Lower leg skin (tissue), 4 donors: ENCODE measurements at regions not wholly inside any gene's neighbourhood (a gene's known extent, or its start where the extent isn't known, plus 50 kb on each side); places are given as distances from the start of the nearest gene placed in this dataset.

Experiments
- DNase-seq, 2 donors: peaks; one replicate each; pipeline ENCODE4 v3.0.0-alpha.2; 2019; ENCODE audit warnings: low spot score in 2 of 2
- H3K4me3 ChIP-seq: fragments of 200-600 bp; sonication (generic); 2 replicates; pipeline ENCODE4 v1.5.1; 2017; ENCODE audit warnings: mild to moderate bottlenecking, low read depth; ENCODE audit not compliant: poor library complexity, severe bottlenecking
- POLR2A ChIP-seq, 2 donors: fragments of 450-650 bp; IDR thresholded peaks; one replicate each; pipeline ENCODE4 v1.6.1; 2016 to 2017; ENCODE audit warnings: antibody characterized with exemption in 2 of 2, mild to moderate bottlenecking in 1 of 2, moderate library complexity in 1 of 2
- WGBS, 2 donors: methylation state at CpG; one replicate each; pipeline ENCODE4 v1.1.5; 2018; 5-methylcytosine and 5-hydroxymethylcytosine counted together
- intact Hi-C: fragments of 100-400 bp; cut with DNase I; formaldehyde crosslinking; loops from one replicate; pipeline ENCODE4 v1.15.0; 2023; ENCODE audit warnings: low total_unique reads
- TF ChIP-seq, protein P1 (sequence below), 3 donors: fragments of 450-650 bp; IDR thresholded peaks; one replicate each; pipeline ENCODE4 v1.5.1; 2016; ENCODE audit warnings: antibody characterized with exemption in 3 of 3, mild to moderate bottlenecking in 3 of 3, moderate library complexity in 2 of 3

DNA sequence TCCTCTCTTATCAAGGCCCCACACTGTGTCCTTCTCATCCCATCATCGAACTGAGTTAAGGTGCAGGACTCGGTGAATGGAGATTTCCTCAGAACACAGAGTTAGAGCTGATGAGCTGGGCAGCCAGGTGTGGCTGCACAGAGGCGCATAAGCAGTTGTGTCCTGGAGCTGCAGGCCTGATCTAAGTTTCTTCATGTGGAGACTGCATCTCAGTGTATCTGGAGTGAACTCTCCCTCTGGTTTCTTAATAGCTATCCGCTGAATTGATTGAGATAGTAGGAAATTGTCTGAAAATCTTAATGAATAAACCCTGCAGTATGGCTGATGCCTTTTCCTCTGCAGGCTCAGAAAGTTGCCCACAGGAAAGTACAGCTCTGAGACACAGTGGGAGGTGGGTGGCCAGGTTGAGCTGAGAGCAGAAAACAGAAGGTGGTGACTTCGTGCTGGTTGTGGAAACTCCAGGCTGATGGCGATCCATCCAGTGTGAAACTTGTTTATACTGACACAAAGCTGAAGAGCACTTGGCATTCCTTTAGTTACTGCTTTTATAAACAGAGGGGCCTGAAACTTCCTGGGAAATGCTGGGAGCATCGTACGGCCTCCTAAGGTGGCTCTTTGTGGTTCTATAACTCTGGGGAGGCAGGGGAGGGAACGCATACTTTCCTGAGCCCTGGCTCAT lies 67.4 kb upstream of the F3 start:
- no peak for TF ChIP-seq POLR2A (IDR thresholded peaks at IDR 0.05)
- TF ChIP-seq, protein P1, sequence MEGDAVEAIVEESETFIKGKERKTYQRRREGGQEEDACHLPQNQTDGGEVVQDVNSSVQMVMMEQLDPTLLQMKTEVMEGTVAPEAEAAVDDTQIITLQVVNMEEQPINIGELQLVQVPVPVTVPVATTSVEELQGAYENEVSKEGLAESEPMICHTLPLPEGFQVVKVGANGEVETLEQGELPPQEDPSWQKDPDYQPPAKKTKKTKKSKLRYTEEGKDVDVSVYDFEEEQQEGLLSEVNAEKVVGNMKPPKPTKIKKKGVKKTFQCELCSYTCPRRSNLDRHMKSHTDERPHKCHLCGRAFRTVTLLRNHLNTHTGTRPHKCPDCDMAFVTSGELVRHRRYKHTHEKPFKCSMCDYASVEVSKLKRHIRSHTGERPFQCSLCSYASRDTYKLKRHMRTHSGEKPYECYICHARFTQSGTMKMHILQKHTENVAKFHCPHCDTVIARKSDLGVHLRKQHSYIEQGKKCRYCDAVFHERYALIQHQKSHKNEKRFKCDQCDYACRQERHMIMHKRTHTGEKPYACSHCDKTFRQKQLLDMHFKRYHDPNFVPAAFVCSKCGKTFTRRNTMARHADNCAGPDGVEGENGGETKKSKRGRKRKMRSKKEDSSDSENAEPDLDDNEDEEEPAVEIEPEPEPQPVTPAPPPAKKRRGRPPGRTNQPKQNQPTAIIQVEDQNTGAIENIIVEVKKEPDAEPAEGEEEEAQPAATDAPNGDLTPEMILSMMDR (IDR thresholded peaks at IDR 0.05), result no peak
- DNase-seq, result no peak
- H3K4me3 ChIP-seq, result no peak overlapping the region
- 82 to 90% methylated on average over 9 of the region's 9 CpGs for WGBS, 2 donors
- intact Hi-C loops, result no loop called here

DNA sequence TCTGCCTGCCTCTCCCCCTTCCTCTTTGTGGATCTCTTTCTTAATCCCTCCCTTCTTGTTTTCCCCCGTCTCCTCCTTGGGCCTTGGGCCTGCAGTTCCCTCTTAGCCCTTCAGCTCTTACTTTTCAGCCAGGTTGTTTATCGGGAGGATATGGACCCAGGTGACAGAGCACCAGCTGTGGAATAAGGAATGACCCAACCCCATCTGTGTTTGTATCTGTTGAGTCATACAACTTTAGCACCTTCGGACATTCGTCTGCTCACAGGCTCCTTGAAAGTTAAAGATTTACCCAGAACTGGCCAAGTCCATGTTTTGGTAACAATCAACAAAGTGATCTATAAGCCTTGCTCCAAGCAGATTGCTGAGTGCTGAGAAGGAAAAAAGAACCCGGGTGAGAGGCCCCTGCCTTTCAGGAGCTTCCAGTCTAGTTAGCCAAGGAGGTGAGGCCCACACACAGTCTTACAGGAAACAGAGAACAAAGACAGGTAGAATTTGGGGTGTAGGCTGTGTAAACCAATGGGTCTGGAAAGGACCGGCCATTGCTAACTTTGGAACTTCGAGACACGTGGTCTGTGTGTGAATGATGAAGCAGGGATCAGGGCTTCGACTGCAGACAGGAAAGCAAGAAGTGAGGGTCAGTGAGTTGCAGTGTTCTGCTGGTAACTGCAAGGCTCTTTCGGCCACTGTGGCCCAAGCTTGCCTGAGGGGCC lies 66.7 kb upstream of the F3 start:
- 82 to 84% methylated on average over 10 of the region's 10 CpGs for WGBS, 2 donors
- no peak for TF ChIP-seq POLR2A (IDR thresholded peaks at IDR 0.05)
- TF ChIP-seq, protein P1 (IDR thresholded peaks at IDR 0.05), result no peak
- H3K4me3 ChIP-seq, result no peak overlapping the region
- DNase-seq, result no peak
- intact Hi-C loops, result no loop called here

DNA sequence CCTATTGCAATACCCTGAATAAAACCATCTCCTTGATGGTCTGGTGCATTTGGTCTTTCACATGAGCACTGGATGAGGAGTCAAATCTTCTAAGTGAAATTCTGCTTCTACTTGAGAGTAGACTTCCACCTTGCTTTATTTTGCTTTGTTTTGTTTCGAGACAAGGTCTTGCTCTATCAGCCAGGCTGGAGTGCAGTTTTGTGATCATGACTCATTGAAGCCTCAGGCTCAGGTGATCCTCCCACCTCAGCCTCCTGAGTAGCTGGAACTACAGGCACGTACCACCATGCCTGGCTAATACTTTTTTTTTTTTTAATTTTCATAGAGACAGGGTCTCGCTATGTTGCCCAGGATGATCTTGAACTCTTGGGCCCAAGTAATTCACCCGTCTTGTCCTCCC lies 65.8 kb upstream of the F3 start:
- TF ChIP-seq POLR2A (IDR thresholded peaks at IDR 0.05), result no peak
- TF ChIP-seq, protein P1 (IDR thresholded peaks at IDR 0.05), result no peak
- no peak overlapping the region for H3K4me3 ChIP-seq
- no peak for DNase-seq
- 87 to 96% methylated on average over 4 of the region's 4 CpGs for WGBS, 2 donors
- intact Hi-C loops, result no loop called here

DNA sequence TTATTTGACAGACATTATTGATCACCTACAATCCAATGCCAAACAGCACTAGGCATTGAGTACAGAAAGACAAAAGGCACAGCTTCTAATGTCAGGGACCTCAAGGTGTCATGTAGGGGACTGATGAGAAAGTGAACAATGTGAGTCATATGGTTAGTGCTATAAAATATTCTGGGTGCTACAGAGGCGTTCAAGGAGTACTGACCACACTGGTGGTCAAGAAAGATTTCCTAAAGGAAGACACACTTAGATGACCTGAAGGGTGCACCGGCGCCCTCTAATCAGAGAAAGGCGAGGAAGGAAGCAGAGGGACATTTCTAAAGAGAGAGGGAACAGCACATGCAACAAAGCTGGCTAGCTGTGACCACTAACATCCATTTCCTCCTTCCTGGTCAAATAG lies 64.9 kb upstream of the F3 start:
- TF ChIP-seq POLR2A (IDR thresholded peaks at IDR 0.05), result no peak
- TF ChIP-seq, protein P1 (IDR thresholded peaks at IDR 0.05), result no peak
- no peak for DNase-seq
- H3K4me3 ChIP-seq, result no peak overlapping the region
- intact Hi-C loops, result no loop called here
- WGBS, 2 donors, result 87 to 93% methylated on average over 4 of the region's 4 CpGs

DNA sequence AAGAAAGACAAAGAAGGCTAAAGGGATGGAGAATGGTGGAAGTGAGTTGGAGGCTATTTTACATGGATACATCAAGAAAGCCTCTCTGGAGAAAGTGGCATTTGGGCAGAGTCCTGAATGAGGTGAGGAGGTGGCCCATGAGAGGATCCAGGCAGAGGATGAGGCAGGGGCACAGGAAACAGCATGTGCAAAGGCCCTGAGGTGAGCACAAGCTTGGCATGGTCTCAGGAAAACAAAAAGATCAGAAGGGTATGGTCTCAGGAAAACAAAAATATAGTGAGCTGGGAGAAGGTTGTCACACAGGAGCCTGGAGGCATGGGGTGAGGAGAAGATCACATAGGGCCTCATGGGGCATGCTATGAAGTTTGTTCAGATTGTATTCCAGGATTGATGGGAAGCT lies 62.1 kb upstream of the F3 start:
- TF ChIP-seq, protein P1 (IDR thresholded peaks at IDR 0.05), result no peak
- TF ChIP-seq POLR2A (IDR thresholded peaks at IDR 0.05), result no peak
- H3K4me3 ChIP-seq, result no peak overlapping the region
- intact Hi-C loops, result no loop called here
- no peak for DNase-seq
